Activated naive CD4-positive, alpha-beta T cell treated with anti-CD3 and anti-CD28 coated beads, Interleukin-2, amount 50 U/mL, for 72 hours (primary cell): ENCODE measurements at regions not wholly inside any gene's neighbourhood (a gene's known extent, or its start where the extent isn't known, plus 50 kb on each side); places are given as distances from the start of the nearest gene placed in this dataset.
A peak's percentile ranks its signal among the peaks of the same experiment; 100 is the strongest.
"Not testable (repeated sequence)": the region's sequence is repeated elsewhere in the genome, so short reads cannot be mapped to it uniquely, and the experiment has no call there.

ENCODE experiments used
- ATAC-seq, 2 donors: fragments of 150-1000 bp; cut with Tn5 transposase; 2 replicates each; pipeline ENCODE4 v1.10.0; 2021; ENCODE audit warnings: mild to moderate bottlenecking in 2 of 2, moderate library complexity in 2 of 2
- DNase-seq, 2 donors: peaks; one replicate each; pipeline ENCODE4 v3.0.0; 2021 to 2022; ENCODE audit warnings: low spot score in 2 of 2
- H3K27ac Mint-ChIP-seq, 2 donors: one replicate each; pipeline ENCODE4 v1.8.0; 2022; ENCODE audit warnings: mild to moderate bottlenecking in 2 of 2, mixed read lengths in 2 of 2
- H3K36me3 Mint-ChIP-seq, 2 donors: one replicate each; pipeline ENCODE4 v1.8.0; 2022; ENCODE audit warnings: mixed read lengths in 2 of 2
- H3K9me3 Mint-ChIP-seq, 2 donors: one replicate each; pipeline ENCODE4 v1.8.0; 2022; ENCODE audit warnings: mixed read lengths in 2 of 2

GRCh38 chr11:3583476-3583875 is 58.3 kb downstream of the ART5 start:
- not testable (repeated sequence) for DNase-seq, H3K9me3 Mint-ChIP-seq, H3K27ac Mint-ChIP-seq, ATAC-seq, H3K36me3 Mint-ChIP-seq

GRCh38 chr11:3581389-3581725 is 60.4 kb downstream of the ART5 start:
- H3K27ac Mint-ChIP-seq, ATAC-seq, H3K9me3 Mint-ChIP-seq, DNase-seq, H3K36me3 Mint-ChIP-seq: not testable (repeated sequence)

DNA sequence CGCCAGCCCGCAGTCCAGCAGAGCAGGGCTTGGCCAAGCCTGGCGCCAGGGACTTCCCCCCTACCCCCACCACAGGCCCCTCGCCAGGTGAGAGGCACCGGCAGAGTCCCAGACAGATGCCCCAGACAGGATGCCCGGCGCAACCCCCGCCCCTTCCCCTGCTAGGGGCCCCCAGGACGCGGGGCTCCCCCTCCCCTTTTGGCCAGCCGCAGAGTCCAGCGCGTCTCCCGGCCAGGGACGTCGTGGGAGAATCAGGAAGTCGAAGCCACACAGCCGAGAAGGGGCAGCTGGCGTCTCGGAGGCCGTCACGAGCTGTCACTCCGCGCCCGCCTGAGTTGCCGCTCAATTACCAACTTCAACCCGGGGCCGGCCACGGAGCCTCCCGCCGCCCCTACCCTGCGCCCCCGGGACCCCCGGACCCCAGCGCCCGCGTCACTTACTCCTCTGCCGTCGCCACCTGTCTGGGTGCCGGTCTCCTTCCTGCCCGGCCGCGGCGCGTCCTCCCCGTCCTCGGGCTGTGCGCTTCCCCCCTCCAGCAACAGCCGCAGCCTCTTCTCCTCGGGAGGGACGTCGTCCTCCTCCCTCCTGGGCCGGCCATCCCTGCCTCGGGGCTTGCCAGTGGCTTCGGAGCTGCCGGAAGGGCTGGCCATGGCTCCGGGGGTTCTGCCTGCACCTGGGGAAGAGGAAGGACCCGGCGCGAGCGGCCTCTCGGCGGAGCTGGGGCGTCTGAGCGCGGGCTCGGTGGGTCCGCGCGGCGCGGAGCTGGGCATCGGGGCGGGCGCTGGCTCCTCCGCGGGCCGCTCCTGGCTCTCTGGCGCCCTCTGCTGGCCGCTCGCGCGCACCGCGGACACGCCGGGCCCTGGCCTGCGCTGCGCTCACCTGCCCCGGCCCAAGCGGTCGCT is 61.1 kb downstream of the ART5 start:
- DNase-seq (peak; percentile 70 to 73), ATAC-seq (peak; percentile 61 to 72)
- not testable (repeated sequence) for H3K9me3 Mint-ChIP-seq, H3K36me3 Mint-ChIP-seq
- H3K27ac Mint-ChIP-seq, result peak overlapping the region in 1 of 2 donors; percentile 39

GRCh38 chr11:3579600-3580459 is 62.0 kb downstream of the ART5 start:
- not testable (repeated sequence) for DNase-seq, ATAC-seq, H3K9me3 Mint-ChIP-seq, H3K36me3 Mint-ChIP-seq
- H3K27ac Mint-ChIP-seq, result peak overlapping the region in 1 of 2 donors; percentile 39

DNA sequence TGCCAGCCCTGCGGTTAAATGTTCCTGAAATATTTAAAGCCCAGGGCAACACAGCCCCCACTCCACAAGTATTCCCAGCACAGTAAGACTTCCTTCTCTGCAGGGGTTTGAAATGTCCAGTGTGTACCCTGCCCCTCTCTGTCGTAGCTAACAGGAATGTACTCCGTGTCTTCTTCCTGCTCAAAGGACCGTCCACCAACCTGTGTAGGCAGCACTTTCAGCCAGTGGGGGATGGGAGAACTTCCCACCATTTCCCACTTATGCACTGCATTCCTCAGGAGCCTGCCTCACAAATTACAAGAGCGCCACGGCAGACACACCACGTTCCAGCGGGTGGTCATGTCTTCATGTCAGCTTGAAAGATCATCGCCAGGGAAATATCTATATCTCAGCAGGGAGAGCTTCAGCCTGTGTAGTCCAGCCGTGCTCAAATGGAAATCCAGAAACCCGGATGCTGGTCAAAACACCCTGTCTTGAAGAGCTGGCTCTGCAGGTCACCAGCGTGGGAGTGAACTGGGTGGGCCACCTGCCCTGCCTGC is 65.7 kb downstream of the ART5 start:
- not testable (repeated sequence) for H3K36me3 Mint-ChIP-seq, H3K27ac Mint-ChIP-seq, H3K9me3 Mint-ChIP-seq, DNase-seq, ATAC-seq

DNA sequence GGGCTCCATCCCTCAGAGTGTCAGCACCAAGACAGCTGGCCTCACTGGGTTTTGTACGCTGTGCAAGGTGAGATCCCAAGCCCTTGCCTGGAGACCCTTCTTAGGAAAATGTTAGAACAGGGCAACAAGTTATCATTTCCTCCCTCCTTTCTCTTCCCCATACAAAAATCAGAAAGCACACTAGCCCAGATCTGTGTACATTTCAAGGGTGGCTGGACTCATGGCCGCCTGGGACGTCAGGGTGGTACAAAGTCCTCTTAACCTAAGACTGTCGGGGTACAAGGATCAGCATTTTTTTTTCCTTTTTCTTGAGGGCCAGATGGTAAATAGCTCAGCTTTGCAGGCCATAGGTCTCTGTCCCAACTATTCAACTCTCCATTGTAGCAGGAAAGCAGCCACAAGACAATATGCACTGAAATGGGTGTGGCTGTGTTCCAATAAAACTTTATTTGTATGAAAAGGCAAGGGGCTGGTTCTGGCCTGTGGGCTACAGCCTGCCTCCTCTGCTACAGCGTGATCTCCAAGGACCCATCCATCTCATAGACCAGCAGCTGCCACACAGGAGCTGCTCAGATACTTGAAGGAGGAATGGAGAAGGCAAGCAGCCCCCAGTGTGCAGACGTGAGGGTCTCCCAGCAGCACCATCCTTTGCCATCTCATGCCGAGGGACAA is 68.7 kb downstream of the ART5 start:
- not testable (repeated sequence) for H3K9me3 Mint-ChIP-seq, ATAC-seq, DNase-seq, H3K27ac Mint-ChIP-seq, H3K36me3 Mint-ChIP-seq

- not testable (repeated sequence) for H3K9me3 Mint-ChIP-seq, DNase-seq, ATAC-seq, H3K36me3 Mint-ChIP-seq, H3K27ac Mint-ChIP-seq
These were observed 70.0 kb downstream of the ART5 start for GRCh38 chr11:3571752-3572151.

DNA sequence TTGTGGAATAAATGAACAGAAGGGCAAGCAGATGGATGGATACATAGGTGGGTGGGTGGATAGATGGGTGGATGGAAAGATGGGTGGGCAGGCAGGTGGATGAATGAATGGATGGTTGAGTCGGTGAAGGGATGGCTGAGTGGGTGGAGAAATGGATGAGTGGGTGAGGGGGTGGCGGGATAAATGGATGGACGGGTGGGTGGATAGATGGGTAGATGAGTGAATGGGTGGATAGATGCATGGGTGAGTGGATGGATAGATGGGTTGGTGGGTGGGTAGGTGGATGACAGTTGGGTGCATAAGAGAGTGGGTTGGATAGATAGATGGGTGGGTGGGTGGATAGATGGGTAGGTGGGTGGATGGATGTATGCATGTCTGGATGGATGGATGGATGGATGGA is 76.0 kb downstream of the ART5 start:
- ATAC-seq, H3K9me3 Mint-ChIP-seq, DNase-seq, H3K36me3 Mint-ChIP-seq, H3K27ac Mint-ChIP-seq: not testable (repeated sequence)

- not testable (repeated sequence) for DNase-seq, H3K36me3 Mint-ChIP-seq, H3K27ac Mint-ChIP-seq, H3K9me3 Mint-ChIP-seq, ATAC-seq
These were observed 77.4 kb downstream of the ART5 start for GRCh38 chr11:3564383-3564782.

GRCh38 chr11:3554621-3555020 is 87.2 kb downstream of the ART5 start:
- peak overlapping the region; percentile 69 to 82 for H3K27ac Mint-ChIP-seq
- DNase-seq, H3K36me3 Mint-ChIP-seq, H3K9me3 Mint-ChIP-seq, ATAC-seq: not testable (repeated sequence)

- peak overlapping the region; percentile 39 to 74 for H3K27ac Mint-ChIP-seq
- not testable (repeated sequence) for H3K9me3 Mint-ChIP-seq, H3K36me3 Mint-ChIP-seq, ATAC-seq, DNase-seq
These were observed 96.8 kb downstream of the ART5 start for GRCh38 chr11:3544990-3545389.

DNA sequence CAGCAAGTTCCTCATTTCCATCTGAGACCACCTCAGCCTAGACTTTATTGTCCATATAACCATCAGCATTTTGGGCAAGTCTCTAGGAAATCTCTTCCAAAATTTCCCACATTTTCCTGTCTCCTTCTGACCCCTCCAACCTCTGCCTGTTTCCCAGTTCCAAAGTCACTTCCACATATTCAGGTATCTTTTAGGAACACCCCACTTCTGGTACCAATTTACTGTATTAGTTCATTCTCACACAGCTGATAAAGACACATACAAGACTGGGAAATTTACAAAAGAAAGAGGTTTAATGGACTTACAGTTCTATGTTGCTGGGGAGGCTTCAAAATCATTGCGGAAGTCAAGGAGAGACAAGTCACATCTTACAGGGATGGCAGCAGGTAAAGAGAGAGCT is 103.6 kb downstream of the ART5 start:
- DNase-seq, ATAC-seq, H3K27ac Mint-ChIP-seq: not testable (repeated sequence)
- Mint-ChIP-seq H3K9me3 (peaks cover 21 to 22% of the 10 kb centered on the region in 2 donors), H3K36me3 (peaks cover 33% of the 10 kb centered on the region in 2 donors)

DNA sequence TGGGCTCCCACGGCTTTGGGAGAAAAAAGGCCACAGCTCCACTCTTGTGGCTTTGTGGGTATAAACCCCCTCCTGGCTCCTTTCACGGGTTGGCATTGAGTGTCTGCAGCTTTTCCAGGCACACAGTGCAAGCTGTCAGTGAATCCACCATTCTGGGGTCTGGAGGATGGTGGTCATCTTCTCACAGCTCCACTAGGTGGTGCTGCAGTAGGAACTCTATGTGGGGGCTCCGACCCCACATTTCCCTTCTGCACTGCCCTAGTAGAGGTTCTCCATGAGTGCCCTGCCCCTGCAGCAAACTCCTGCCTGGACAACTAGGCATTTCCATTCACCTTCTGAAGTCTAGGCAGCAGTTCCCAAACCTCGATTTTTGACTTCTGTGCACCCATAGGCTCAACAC is 104.5 kb downstream of the ART5 start:
- Mint-ChIP-seq H3K36me3 (peaks cover 33% of the 10 kb centered on the region in 2 donors), H3K9me3 (peaks cover 21 to 22% of the 10 kb centered on the region in 2 donors)
- H3K27ac Mint-ChIP-seq, DNase-seq, ATAC-seq: not testable (repeated sequence)

GRCh38 chr11:3532958-3533357 is 108.8 kb downstream of the ART5 start:
- H3K9me3 Mint-ChIP-seq, result peaks cover 12 to 13% of the 10 kb centered on the region in 2 donors
- peaks cover 20 to 21% of the 10 kb centered on the region in 2 donors for H3K36me3 Mint-ChIP-seq
- not testable (repeated sequence) for DNase-seq, H3K27ac Mint-ChIP-seq, ATAC-seq

DNA sequence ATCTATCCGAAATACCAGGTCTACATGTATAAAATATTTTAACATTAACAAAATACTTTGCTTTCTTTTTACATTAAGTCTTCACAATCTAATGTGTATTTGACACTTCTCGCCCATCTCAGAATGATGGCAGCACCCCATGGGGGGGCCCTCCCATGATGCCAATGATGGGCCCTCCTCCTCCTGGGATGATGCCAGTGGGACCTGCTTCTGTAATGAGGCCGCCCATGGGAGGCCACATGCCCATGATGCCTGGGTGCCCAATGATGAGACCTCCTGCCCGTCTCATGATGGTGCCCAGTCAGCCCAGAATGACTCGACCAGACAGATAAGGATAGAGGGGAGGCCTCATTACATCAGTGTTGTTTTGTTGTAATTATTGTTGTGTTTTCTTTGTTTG is 110.5 kb downstream of the ART5 start:
- not testable (repeated sequence) for ATAC-seq, H3K36me3 Mint-ChIP-seq, DNase-seq, H3K9me3 Mint-ChIP-seq, H3K27ac Mint-ChIP-seq

- peaks cover 19 to 20% of the 10 kb centered on the region in 2 donors for H3K36me3 Mint-ChIP-seq
- H3K27ac Mint-ChIP-seq, ATAC-seq, DNase-seq: not testable (repeated sequence)
- peaks cover 6 to 13% of the 10 kb centered on the region in 2 donors for H3K9me3 Mint-ChIP-seq
These were observed 118.2 kb downstream of the ART5 start for GRCh38 chr11:3523567-3523966.
